ENCODE measurements at regions not wholly inside any gene's neighbourhood (a gene's known extent, or its start where the extent isn't known, plus 50 kb on each side); places are given as distances from the start of the nearest gene placed in this dataset.

- TF ChIP-seq CTCF (IDR thresholded peaks at IDR 0.05) = no peak
- no peak for TF ChIP-seq POLR2A (IDR thresholded peaks at IDR 0.05)
These were observed 95.5 kb downstream of the BARX1 start for GRCh38 chr9:93859431-93860215.
